ENCODE measurements at regions not wholly inside any gene's neighbourhood (a gene's known extent, or its start where the extent isn't known, plus 50 kb on each side); places are given as distances from the start of the nearest gene placed in this dataset.

GRCh38 chr16:8260140-8260539 is 330.2 kb downstream of the TMEM114 start:
- no peak for DNase-seq

- no peak for DNase-seq
Measured at GRCh38 chr16:8258523-8258922, 331.8 kb downstream of the TMEM114 start.

- no peak for DNase-seq
Measured at GRCh38 chr16:8257561-8257960, 332.8 kb downstream of the TMEM114 start.

GRCh38 chr16:8254405-8254804 is 335.9 kb downstream of the TMEM114 start:
- DNase-seq: no peak

GRCh38 chr16:8253718-8254117 is 336.6 kb downstream of the TMEM114 start:
- DNase-seq: no peak

- DNase-seq: no peak
Measured at GRCh38 chr16:8251727-8252126, 338.6 kb downstream of the TMEM114 start.

GRCh38 chr16:8251298-8251697 is 339.0 kb downstream of the TMEM114 start:
- no peak for DNase-seq

- DNase-seq: no peak
Measured at GRCh38 chr16:8247993-8248392, 342.3 kb downstream of the TMEM114 start.

GRCh38 chr16:8243981-8244380 is 346.3 kb downstream of the TMEM114 start:
- DNase-seq: no peak

GRCh38 chr16:8241408-8241807 is 348.9 kb downstream of the TMEM114 start:
- DNase-seq: no peak

- DNase-seq: no peak
Measured at GRCh38 chr16:8239443-8239842, 350.9 kb downstream of the TMEM114 start.

- DNase-seq: no peak
Measured at GRCh38 chr16:8237452-8237851, 352.9 kb downstream of the TMEM114 start.

- no peak for DNase-seq
Measured at GRCh38 chr16:8236816-8237215, 353.5 kb downstream of the TMEM114 start.

- DNase-seq: no peak
Measured at GRCh38 chr16:8230497-8230896, 359.8 kb downstream of the TMEM114 start.

- no peak for DNase-seq
Measured at GRCh38 chr16:8229011-8229520, 361.2 kb downstream of the TMEM114 start.

- DNase-seq: no peak
Measured at GRCh38 chr16:8217201-8217600, 373.1 kb downstream of the TMEM114 start.

- DNase-seq: no peak
Measured at GRCh38 chr16:8204769-8205168, 385.5 kb downstream of the TMEM114 start.

- DNase-seq: no peak
Measured at GRCh38 chr16:8204096-8204495, 386.2 kb downstream of the TMEM114 start.

GRCh38 chr16:8203101-8203500 is 387.2 kb downstream of the TMEM114 start:
- DNase-seq: no peak

GRCh38 chr16:8200839-8201238 is 389.5 kb downstream of the TMEM114 start:
- no peak for DNase-seq

GRCh38 chr16:8199390-8199789 is 390.9 kb downstream of the TMEM114 start:
- DNase-seq: no peak

- no peak for DNase-seq
Measured at GRCh38 chr16:8194794-8195193, 395.5 kb downstream of the TMEM114 start.

- DNase-seq: no peak
Measured at GRCh38 chr16:8188841-8189240, 401.5 kb downstream of the TMEM114 start.

GRCh38 chr16:8187782-8188372 is 402.4 kb downstream of the TMEM114 start:
- no peak for DNase-seq

GRCh38 chr16:8184854-8185253 is 405.5 kb downstream of the TMEM114 start:
- no peak for DNase-seq

Data from T-helper 1 cell (primary cell).